ENCODE measurements at regions not wholly inside any gene's neighbourhood (a gene's known extent, or its start where the extent isn't known, plus 50 kb on each side); places are given as distances from the start of the nearest gene placed in this dataset.

- ATAC-seq (ENCODE audit: low read depth): no peak
These were observed 190.7 kb upstream of the BMP4 start for GRCh38 chr14:54147282-54147681.

More at GRCh38 chr14:54147282-54147681, 190.7 kb upstream of the BMP4 start:
- Histone ChIP-seq H2AFZ (replicated peaks; ENCODE audit: low read length, poor library complexity) (no peak overlapping the region), H3K27me3 (ENCODE audit: control insufficient read depth, insufficient read depth, low read length) (peaks cover 7% of the 10 kb centered on the region; the same call in 1 of the 2 replicates), H4K91ac (ENCODE audit: insufficient read depth, low read depth, low read length) (no peak overlapping the region), H2AK9ac (replicated peaks; ENCODE audit: low read depth, low read length, poor library complexity) (no peak overlapping the region), H3K14ac (replicated peaks; ENCODE audit: low read depth, low read length) (no peak overlapping the region), H3K4me2 (ENCODE audit: low read depth, low read length) (no peak overlapping the region), H3K4me3 (ENCODE audit: insufficient read depth, low read depth, low read length) (no peak overlapping the region), H2BK120ac (ENCODE audit: low read depth, low read length) (no peak overlapping the region), H3K4me1 (ENCODE audit: control insufficient read depth, insufficient read depth, low read length) (no peaks in the 10 kb centered on the region), H3K9ac (ENCODE audit: low read depth, low read length) (no peak overlapping the region), H3K9me1 (ENCODE audit: insufficient read depth, low read length) (no peaks in the 10 kb centered on the region), H2BK5ac (ENCODE audit: low read depth, low read length, poor library complexity, severe bottlenecking) (no peak overlapping the region), H4K20me1 (ENCODE audit: insufficient read depth, low read length) (no peaks in the 10 kb centered on the region), H4K8ac (ENCODE audit: low read depth in 2 of 2, low read length in 2 of 2) (no peak overlapping the region), H2AK5ac (ENCODE audit: low read depth, low read length) (no peak overlapping the region), H3K4ac (ENCODE audit: low read depth, low read length) (no peak overlapping the region), H3K36me3 (ENCODE audit: control insufficient read depth, insufficient read depth, low read length) (no peaks in the 10 kb centered on the region), H3K23ac (ENCODE audit: low read depth, low read length) (no peak overlapping the region), H3K79me1 (ENCODE audit: low read depth in 1 of 2, low read length in 2 of 2) (no peaks in the 10 kb centered on the region), H3K9me3 (ENCODE audit: control insufficient read depth, insufficient read depth, low read length) (0 out of 2 replicates have a peak, but pooled peaks cover 2% of the 10 kb centered on the region), H3K18ac (ENCODE audit: low read depth, low read length) (no peak overlapping the region), H3K56ac (ENCODE audit: extremely low read depth, insufficient read depth, low read length) (no peak overlapping the region), H4K5ac (ENCODE audit: low read depth, low read length) (no peak overlapping the region), H2BK15ac (ENCODE audit: low read depth, low read length) (no peak overlapping the region), H3K27ac (ENCODE audit: insufficient read depth, low read length) (no peak overlapping the region), H2BK20ac (ENCODE audit: low read depth, low read length) (no peak overlapping the region)
- in situ Hi-C loops (cut with MboI; ENCODE audit: low sequenced_read_pairs) (no loop called here), dilution Hi-C loops (cut with HindIII; ENCODE audit: low sequenced_read_pairs, unreplicated experiment) (no loop called here), intact Hi-C loops (cut with micrococcal nuclease) (no loop called here)
- ChIA-PET CTCF (no interaction called here), POLR2A (ENCODE audit: unreplicated experiment) (no interaction called here)
- WGBS, 2 experiments (ENCODE audit: extremely low coverage in 2 of 2, insufficient read length in 1 of 2): no CpG with 5 or more reads among the region's 2 CpGs
- BruUV-seq (replicated peaks): no TSS peak
- DNase-seq: peak; percentile 12
- TF ChIP-seq MAFK (IDR thresholded peaks at IDR 0.05; ENCODE audit: low read depth, low read length) (no peak), RCOR1 (IDR thresholded peaks at IDR 0.05; ENCODE audit: insufficient replicate concordance, low read length) (no peak), BHLHE40 (IDR thresholded peaks at IDR 0.05; ENCODE audit: low read depth, low read length) (no peak)
